ENCODE measurements at regions not wholly inside any gene's neighbourhood (a gene's known extent, or its start where the extent isn't known, plus 50 kb on each side); places are given as distances from the start of the nearest gene placed in this dataset.

- TF ChIP-seq EZH2 (IDR thresholded peaks at IDR 0.05; ENCODE audit: borderline replicate concordance, low read depth, low read length, severe bottlenecking), result no peak
- TF ChIP-seq JUN (IDR thresholded peaks at IDR 0.05; ENCODE audit: borderline replicate concordance, insufficient read depth, insufficient read length, low read depth), result no peak
- TF ChIP-seq GATA2 (IDR thresholded peaks at IDR 0.05; ENCODE audit: insufficient read depth, insufficient read length, low read depth, low read length), result no peak
- no peak for TF ChIP-seq MAX (IDR thresholded peaks at IDR 0.05; ENCODE audit: insufficient read depth, insufficient read length)
- no peak for TF ChIP-seq POLR2AphosphoS5 (IDR thresholded peaks at IDR 0.05; ENCODE audit: insufficient read depth, low read depth, low read length)
- no peak for TF ChIP-seq CTCF (IDR thresholded peaks at IDR 0.05; ENCODE audit: extremely low read depth in 1 of 2, insufficient read depth in 1 of 2, low read depth in 1 of 2, low read length in 2 of 2)
- TF ChIP-seq POLR2A (IDR thresholded peaks at IDR 0.05; ENCODE audit: low read depth, low read length), result no peak
- no peak for TF ChIP-seq MYC (IDR thresholded peaks at IDR 0.05; ENCODE audit: low read depth, low read length)
- TF ChIP-seq FOS (IDR thresholded peaks at IDR 0.05; ENCODE audit: borderline replicate concordance, insufficient read depth, low read length), result no peak
- peaks cover 2% of the 10 kb centered on the region for H3K9me3 ChIP-seq (replicated peaks; ENCODE audit: control insufficient read depth, insufficient read depth, low read length)
- DNase-seq (ENCODE audit: low read depth, low spot score), result no peak
- no peaks in the 10 kb centered on the region for H3K36me3 ChIP-seq (ENCODE audit: control insufficient read depth in 2 of 2, extremely low read depth in 1 of 2, insufficient read depth in 2 of 2, low read length in 2 of 2)
- no peak overlapping the region for H3K9ac ChIP-seq (replicated peaks; ENCODE audit: extremely low read depth, insufficient read depth, low read length)
- H3K27ac ChIP-seq (ENCODE audit: insufficient read depth, low read depth, low read length), result no peak overlapping the region
- no peaks in the 10 kb centered on the region for H4K20me1 ChIP-seq (replicated peaks; ENCODE audit: control insufficient read depth, extremely low read depth, insufficient read depth, low read length)
- ChIA-PET POLR2A (no interaction called here), CTCF (no interaction called here)
- no peak overlapping the region for H2AFZ ChIP-seq (ENCODE audit: low read depth, low read length)
- FAIRE-seq, result no peak
- no peaks in the 10 kb centered on the region for H3K79me2 ChIP-seq (ENCODE audit: control insufficient read depth, insufficient read depth, low read length)
- no peak overlapping the region for H3K4me3 ChIP-seq (replicated peaks in 1 of 3; ENCODE audit: insufficient read depth in 1 of 3, low read depth in 1 of 3, low read length in 3 of 3)
- BruUV-seq (replicated peaks), result no TSS peak
- H3K4me1 ChIP-seq (ENCODE audit: control insufficient read depth, extremely low read depth, insufficient read depth, low read length), result no peaks in the 10 kb centered on the region
- dilution Hi-C loops (cut with MboI; ENCODE audit: extremely low pct_ligation_motif_present, low sequenced_read_pairs), result no loop called here
- H3K4me2 ChIP-seq (ENCODE audit: insufficient read depth, low read length), result no peak overlapping the region
- H3K9me1 ChIP-seq (replicated peaks; ENCODE audit: control insufficient read depth, extremely low read depth, insufficient read depth, low read length), result no peaks in the 10 kb centered on the region
- intact Hi-C loops (cut with micrococcal nuclease), result no loop called here
- H3K27me3 ChIP-seq (ENCODE audit: control insufficient read depth in 2 of 2, insufficient read depth in 2 of 2, low read length in 2 of 2), result no peaks in the 10 kb centered on the region
These were observed 61.0 kb upstream of the PRDM9 start for GRCh38 chr5:23446424-23446823.
